Activated CD4-positive, alpha-beta T cell treated with anti-CD3 and anti-CD28 coated beads for 24 hours (primary cell): ENCODE measurements at regions not wholly inside any gene's neighbourhood (a gene's known extent, or its start where the extent isn't known, plus 50 kb on each side); places are given as distances from the start of the nearest gene placed in this dataset.

Experiments
- DNase-seq, 2 donors: peaks; one replicate each; pipeline ENCODE4 v3.0.0-alpha.2; 2020; ENCODE audit warnings: low read depth in 2 of 2

GRCh38 chr2:67836866-67837265 lies 225.9 kb downstream of the C1D start:
- no peak for DNase-seq

- no peak for DNase-seq
These were observed 224.6 kb downstream of the C1D start for GRCh38 chr2:67838205-67838604.

GRCh38 chr2:67839242-67839641 lies 223.6 kb downstream of the C1D start:
- DNase-seq, result no peak

GRCh38 chr2:67839668-67840067 lies 223.1 kb downstream of the C1D start:
- no peak for DNase-seq

DNA sequence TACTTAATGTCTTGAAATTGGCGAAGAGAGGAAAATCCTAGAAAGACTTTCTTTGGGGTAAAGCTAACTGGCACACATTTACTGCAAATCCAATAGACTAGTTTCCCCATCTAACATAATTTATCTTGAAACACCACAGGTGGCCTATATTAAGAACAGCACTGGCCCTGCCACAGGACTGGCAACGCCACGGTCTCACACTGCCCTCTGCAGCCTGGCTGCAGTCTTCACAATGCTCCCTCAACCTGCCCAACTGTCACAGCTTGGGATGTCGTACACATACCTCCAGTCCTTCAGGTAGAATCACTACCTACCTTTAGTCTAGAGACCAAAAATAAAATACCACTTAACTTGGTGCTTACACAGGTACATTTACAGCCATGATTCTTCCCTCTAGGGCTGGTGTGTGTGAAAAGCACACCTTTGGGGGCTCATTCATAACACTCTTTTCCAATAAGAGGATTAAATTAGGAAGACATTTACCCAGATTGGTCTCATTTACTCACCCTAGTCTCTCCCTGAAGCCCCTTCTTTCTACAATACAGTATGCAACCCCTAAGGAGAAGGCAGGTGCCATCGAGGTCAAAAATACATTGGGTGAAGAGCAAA lies 222.2 kb downstream of the C1D start:
- peak in 1 of 2 donors; percentile 5 for DNase-seq

DNA sequence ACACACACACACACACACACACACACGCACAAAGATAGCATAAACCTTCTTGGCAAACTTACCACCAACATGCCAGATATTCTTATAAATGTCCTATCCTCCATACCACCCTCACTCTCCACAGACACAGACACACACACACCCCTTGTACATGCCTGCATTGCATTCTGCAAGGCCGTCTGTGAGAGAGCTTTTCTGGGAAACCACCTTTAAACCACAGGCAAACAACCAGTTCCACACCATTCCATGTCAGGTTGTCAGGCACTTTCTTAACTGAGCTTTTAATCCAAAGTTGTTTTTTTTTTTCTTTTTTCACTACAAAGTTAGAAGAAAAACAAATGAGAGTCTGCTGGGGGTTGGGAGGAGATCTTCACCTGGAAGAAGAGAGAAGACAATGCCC lies 221.1 kb downstream of the C1D start:
- DNase-seq, result no peak

GRCh38 chr2:67842375-67842959 lies 220.3 kb downstream of the C1D start:
- no peak for DNase-seq

DNA sequence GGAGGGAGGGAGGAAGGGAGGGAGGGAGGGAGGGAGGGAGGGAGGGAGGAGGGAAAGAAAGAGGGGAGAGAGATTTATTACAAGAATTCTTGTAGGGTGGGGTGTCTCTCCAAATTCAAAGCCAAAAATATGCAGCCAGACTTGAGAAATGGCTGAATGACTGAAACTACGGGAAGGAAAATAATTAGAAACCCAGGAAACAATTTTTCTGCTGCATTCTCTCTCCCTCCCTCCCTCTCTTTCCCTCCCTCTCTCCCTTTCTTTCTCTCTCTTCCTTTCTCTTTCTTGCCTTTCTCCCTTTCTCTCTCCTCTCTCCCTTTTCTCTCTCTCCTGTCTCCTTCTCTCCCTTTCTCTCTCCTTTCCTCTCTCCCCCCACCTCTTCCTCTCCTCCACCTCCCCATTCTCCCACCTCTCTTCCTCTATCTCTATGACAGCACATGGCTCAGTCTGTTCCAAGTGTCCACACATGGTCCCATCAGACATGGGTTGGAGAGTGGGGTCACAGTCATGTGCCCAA lies 218.7 kb downstream of the C1D start:
- DNase-seq, result no peak

DNA sequence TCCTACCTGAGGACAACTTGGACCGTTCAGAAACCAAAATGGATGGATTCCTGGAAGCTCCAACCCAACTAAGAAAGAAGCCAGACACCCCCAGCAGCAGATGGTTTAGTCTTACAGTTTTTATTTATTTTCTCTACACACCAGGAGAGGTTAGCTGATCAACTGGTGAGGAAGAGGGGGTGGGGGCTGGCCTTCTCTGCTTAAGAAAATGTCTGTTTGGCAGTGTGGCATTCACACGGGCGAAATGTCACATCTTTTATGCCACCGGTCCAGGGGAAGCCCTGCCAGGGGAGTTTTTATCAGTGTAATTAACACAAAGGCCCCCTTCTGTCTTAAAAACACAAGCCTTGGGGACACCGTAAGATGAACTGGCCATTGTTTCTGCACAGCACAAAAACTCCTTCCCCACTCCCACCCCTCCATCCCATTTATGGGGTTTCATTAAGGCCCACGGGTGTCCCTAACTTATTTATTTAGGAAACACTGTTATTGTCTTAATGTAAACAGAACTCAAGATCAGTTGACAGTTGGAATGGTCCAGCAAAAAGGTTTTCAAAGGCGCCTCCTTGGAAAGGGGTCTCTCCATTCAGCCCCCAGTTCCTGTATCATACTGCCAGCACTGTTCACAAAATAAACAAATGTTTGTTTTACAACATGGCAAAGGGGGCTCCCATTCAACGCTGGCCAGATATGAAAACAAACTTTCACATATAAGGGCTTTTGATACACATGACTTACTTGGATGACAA lies 217.0 kb downstream of the C1D start:
- no peak for DNase-seq

- peak in 1 of 2 donors; percentile 15 for DNase-seq
These were observed 216.3 kb downstream of the C1D start for GRCh38 chr2:67846370-67847070.

- DNase-seq, result no peak
These were observed 214.1 kb downstream of the C1D start for GRCh38 chr2:67848551-67849285.

DNA sequence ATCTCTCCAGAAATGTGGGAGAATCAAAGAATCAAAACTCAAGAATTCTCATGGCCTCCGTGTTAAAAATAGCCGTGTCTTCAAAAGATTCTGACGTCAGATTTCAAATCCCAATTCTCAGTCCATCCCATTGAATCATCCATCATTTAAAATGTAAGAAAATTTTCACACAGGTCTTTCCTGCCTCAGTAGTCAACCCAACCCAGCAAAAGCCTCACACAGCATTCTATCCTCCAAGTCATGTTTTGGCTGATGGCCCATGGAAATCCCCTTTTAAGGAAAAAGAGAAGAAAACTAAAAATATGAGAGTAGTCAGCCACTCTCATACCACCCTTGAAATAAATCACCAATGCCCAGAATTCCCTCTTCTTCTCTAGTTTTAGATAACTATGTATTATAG lies 211.8 kb downstream of the C1D start:
- DNase-seq, result no peak

DNA sequence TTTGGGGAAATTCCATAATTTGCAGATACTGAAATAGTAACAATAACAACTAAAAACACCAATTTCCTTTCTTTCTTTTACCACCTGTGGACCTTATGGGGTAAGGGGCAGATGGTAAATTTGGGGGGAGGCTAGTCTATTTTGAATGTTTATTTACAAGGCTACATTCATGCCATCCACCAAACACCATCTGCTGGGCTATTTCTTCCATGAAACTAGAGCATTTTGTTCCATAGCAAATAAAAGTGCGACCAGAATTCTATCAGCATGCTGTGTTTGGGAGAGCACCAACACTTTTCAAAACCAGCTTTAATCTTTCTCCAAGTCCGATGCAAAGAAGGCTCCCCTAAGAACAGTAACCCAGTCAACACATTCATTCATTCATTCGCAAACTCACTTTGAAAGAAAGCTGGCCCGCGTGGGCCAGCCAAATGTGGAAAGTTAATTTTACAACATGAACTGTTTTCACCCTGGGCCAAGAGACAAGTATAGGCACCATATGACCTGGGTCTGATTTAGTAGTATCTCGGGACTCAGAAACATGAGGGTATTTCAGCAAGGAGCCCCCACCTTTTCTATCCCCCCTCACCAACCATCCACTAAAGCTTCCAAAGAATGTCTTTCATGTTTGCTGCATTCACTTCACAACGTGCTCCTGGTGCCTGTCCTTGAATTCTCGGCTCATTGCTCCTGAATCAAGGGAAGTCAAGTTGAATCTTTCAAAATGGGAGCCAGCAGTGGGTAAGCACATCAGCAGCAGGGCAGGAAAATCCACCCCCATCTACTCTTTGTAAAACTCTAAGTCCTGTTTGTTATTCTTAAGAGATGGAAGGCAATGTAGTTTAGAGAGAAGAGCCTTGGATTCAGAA lies 210.6 kb downstream of the C1D start:
- DNase-seq, result no peak

GRCh38 chr2:67854103-67854743 lies 208.6 kb downstream of the C1D start:
- no peak for DNase-seq

GRCh38 chr2:67854798-67855197 lies 208.0 kb downstream of the C1D start:
- DNase-seq, result no peak

- no peak for DNase-seq
These were observed 205.9 kb downstream of the C1D start for GRCh38 chr2:67856866-67857265.

- DNase-seq, result no peak
These were observed 205.0 kb downstream of the C1D start for GRCh38 chr2:67857836-67858235.

DNA sequence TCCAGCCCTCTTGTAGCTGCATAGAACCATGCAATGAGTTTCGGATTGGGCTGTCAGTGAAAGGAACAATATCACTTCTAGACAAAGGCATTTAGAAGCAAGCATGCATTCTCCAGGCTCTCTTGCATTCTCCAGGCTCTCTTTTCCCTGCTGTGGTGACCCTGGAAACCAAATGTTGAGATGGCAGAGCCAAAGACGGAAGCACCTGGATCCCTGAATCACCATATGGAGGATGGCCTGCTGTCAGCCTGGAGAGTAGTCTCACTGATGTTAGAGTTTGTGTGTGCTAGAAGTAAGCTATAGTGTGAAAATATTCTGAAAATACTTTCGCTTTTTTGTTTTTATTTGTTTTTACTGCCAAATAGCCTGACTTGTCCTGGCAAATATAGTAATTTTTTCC lies 203.9 kb downstream of the C1D start:
- no peak for DNase-seq

DNA sequence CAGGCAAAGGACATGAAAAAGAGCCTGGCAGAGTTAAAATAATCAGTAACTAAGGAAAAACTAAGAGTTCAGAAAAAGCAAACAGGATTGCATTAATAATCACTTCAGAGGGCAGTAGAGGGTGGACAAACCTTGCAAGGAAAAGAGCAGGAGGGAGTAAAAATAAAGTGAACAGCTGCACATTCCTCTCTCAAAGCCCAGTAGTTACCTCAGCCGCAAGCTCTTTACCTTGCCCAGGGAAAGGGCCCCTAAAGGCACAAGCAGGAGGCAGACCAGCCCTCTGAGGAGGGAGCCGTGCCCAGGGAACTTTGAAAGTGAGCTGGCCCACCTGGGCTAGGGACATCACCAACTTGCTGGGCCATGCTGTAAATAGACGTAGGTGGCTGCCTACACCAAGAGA lies 196.9 kb downstream of the C1D start:
- DNase-seq, result no peak

GRCh38 chr2:67867735-67868134 lies 195.1 kb downstream of the C1D start:
- no peak for DNase-seq
